Fibroblast of gingiva (primary cell): ENCODE measurements at regions not wholly inside any gene's neighbourhood (a gene's known extent, or its start where the extent isn't known, plus 50 kb on each side); places are given as distances from the start of the nearest gene placed in this dataset.

Experiments
- DNase-seq: peaks from one replicate; pipeline ENCODE4 v3.0.0-alpha.2; 2011; ENCODE audit warnings: low read depth

- DNase-seq: no peak
Measured at GRCh38 chr15:68500363-68501258, 68.6 kb upstream of the ITGA11 start.

DNA sequence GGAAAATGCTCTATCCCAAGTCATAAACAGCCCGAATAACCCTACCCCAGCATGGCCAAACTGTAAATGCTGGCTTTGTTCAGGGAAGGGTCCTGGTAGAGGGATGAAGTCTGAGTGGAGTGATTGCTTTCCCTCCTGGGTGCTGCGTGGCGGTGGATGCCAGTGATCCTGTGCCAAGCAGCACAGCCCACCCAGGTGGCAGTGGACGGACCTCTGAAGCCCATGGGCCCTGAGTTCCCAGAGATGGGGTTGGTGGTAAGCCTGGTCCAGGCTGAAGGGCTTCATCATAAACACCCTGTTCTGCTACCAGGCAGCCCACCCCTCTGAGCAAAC, 69.3 kb upstream of the ITGA11 start:
- DNase-seq: no peak

GRCh38 chr15:68501616-68502015, 69.7 kb upstream of the ITGA11 start:
- DNase-seq: no peak

- no peak for DNase-seq
Measured at GRCh38 chr15:68502398-68502901, 70.5 kb upstream of the ITGA11 start.

- DNase-seq: no peak
Measured at GRCh38 chr15:68503213-68503612, 71.2 kb upstream of the ITGA11 start.

DNA sequence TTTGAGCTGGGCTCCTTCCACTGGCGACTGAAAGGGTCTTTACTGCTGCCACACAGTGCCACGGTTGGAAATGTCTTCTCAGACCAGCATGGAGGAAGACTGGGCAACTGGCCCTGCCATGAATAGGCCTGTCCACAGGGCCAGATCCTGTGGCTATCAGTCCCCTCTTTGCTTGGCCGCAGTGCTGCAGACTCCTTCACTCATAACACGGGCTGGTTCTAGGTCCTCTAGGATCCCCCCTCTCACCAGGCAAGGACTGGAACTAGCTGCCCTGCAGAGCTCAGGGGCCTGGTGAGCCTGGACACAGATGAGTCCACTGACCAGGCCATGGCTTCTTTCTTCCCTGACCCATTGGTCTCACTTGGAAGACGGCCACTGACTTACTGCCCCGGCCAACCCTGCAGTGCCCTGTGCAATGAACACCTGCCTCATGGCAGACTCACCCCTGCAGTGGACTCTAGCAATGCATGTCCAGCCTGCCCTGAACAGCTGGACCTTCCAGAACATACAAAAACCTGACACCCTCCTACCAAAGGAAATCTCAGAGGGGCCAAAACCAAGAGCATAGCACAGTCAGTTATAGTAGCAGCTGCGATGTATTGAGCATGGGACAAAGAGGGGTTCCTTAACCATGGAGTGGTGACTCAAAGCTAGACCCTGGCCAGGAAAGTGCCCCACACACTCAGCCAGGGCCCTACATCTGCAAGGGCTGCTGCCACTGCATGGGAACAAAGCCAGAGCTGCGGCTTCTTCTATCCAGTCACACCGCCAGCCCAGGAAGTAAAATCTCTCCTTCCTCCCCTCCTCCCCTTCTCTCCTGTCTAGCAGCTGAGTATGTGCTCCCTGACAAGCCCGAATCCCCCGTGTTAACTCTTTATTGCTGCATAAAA, 72.1 kb upstream of the ITGA11 start:
- DNase-seq: no peak

- DNase-seq: no peak
Measured at GRCh38 chr15:68504681-68505170, 72.8 kb upstream of the ITGA11 start.

- no peak for DNase-seq
Measured at GRCh38 chr15:68506071-68506470, 72.7 kb upstream of the CORO2B start.

- DNase-seq: no peak
Measured at GRCh38 chr15:68507447-68507846, 71.3 kb upstream of the CORO2B start.

DNA sequence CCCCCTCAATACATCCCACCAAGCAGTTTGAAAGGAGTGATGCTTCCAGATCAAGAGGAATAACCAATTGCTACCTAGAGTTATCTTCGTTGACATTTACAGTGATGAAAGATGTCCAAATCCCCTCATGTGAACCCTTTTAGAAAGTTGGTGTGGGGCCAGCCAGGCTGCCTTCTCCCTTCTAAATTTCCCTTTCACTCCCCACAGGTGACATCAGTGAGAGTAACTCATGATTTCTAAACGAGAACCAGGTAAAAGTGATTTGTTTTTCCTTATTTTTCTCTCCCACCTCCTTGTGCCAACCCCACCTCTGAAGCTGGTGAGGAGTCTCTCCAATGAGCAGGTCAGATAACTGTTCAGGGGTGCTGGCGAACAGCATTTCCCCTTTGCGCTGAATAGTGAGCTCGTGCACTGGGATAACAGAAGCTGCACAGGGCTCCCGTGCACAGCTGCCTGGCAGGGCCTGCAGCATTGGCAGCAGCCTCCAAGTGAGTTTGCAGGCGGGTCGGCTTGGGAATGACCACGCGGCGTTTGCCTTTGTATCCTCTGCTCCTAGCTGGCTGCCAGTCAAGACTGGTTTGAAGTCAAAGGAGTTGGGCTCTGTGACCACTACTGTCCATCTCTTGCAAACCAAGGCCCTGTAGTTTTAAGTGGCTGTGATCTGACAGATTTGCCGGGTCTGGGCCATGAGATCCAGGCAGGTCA, 70.2 kb upstream of the CORO2B start:
- DNase-seq: no peak

DNA sequence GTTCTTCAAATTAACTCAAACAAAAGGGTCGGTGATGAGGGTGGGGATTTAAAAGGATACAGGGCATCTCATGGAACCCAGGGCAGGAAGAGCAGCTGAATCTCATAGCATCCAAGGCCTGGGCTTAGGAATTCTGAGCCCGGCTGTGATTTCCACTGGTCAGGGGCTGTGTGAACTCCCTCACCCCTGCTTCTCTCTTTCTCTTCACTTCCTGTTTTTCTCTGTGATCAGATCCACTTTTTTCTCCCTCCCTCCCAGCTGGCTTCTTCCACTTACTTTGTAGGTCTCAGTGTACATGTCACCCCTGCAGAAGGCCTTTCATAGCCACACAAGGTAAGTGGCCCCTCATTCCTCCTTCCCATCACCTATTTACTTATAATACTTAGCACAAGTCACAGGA, 68.2 kb upstream of the CORO2B start:
- no peak for DNase-seq

DNA sequence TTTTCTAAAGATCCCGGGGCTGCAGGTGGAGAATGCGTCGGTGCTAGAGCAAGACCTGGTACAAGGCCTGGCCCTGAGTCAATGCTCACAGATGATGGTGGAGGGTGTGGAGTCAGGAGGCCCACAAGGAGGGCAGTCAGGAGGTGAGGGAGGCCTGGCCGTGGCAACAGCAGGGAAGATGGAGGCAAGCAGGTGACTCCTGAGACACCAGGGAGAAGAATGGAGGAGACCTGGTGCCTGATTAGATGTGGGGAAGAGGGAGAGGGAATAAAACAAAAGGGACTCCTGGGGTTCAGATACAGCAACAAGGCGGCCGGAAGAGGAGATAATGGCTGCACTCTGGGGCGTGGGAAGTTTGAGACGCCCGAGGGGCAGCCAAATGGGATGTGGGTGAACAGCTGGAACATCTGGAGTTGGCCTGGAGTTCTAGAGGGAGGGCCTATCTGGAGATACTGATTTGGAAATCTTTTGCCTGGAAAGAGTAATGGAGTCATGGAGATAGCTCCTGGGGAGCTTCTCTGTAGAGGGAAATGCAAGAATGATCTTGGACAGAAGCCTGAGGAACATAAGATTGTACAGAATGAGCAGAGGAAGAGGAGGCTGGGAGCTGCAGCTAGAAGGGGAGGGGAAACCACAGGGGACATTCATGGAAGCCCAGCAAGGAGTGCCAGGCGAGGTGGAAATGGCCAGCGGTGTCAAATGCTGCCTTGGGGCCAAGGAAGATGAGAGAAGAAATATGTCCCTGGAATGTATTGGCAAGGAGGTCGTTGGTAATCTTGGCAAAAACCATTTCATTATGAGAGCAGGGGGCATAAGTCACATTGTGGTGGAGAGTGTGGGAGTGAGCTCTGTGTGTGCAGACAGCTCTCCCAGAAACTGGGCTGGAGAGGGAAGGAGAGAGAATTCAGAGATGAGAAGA, 67.5 kb upstream of the CORO2B start:
- DNase-seq: peak; percentile 55

- DNase-seq: no peak
Measured at GRCh38 chr15:68512052-68512451, 66.7 kb upstream of the CORO2B start.

- DNase-seq: no peak
Measured at GRCh38 chr15:68512598-68512997, 66.2 kb upstream of the CORO2B start.

DNA sequence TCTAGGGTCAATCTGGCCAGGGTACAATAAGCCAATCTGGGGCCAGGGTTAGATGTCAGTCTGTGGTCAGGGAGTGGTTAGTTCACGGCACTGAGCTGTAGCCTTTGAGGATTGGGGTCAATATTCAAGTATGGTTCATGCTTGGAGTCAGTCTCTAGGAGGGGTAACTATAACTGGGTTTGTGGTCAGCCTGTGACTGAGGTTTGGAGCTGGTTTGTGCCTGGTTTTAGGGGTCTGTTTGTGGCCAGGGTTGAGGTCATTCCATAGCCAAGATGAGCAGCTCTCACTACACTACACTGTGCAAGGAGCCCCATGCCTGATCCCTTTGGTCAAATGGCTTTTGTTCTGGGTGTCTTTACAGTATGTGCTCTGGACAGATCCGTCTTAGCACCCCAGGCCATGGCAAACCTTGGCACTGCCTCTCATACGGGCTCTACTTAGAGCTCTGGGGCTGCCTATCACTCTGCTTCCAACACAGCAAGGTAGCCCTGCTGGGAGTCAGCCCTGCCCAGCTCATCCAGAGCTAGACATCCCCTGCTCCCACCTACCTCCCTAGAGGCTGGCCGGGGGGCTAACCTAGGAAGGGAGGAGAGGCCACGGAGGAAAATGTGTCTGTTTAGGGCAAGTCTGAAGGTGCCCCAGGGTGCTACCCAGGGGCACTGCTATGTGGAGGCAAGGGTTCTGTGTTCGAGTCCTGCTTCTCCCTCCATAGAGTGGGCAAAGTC, 63.3 kb upstream of the CORO2B start:
- no peak for DNase-seq

DNA sequence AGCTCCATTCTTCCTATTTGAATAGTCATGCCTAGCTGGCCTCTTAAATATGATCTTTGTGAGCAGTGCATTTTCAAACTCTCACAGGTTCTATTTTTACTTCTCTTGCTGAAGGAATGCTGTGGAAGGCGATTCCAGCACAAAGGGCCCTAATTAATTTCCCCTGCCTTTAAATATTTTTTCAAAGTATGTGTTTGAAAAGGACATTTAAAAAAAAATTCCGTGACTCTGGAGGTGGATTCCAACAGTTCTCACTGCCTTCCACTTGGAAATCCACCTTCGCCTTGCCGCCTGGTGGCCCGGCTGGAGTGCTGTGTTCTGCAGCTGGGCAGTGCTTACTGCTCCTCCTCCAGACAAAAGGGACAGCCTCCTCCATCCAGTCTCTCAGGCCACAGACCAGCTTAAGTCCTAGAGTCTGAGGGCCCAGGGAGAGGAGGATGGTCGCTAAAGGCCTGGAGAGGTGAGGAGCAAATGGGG, 61.5 kb upstream of the CORO2B start:
- DNase-seq: no peak

DNA sequence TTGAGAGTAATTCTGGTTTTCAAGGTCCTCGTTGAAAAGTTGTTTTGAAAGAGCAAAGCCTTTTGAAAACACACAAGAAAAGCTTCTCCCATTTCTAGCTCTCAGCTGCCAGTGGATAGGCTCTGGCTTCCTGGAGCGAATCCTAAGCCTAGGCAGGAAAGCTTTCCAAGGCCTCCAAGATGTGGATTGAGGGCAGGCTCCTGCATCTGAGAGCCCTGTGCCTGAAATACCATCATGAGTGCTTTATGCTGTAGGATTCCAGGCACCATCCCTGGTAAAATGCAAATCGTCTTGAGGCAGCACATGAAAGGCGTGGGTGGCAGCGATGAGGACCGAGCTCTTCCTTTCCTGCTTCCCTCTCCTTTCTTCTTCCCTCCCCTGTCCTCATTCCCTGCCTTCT, 60.7 kb upstream of the CORO2B start:
- DNase-seq: no peak

- DNase-seq: no peak
Measured at GRCh38 chr15:68518785-68519430, 59.9 kb upstream of the CORO2B start.

DNA sequence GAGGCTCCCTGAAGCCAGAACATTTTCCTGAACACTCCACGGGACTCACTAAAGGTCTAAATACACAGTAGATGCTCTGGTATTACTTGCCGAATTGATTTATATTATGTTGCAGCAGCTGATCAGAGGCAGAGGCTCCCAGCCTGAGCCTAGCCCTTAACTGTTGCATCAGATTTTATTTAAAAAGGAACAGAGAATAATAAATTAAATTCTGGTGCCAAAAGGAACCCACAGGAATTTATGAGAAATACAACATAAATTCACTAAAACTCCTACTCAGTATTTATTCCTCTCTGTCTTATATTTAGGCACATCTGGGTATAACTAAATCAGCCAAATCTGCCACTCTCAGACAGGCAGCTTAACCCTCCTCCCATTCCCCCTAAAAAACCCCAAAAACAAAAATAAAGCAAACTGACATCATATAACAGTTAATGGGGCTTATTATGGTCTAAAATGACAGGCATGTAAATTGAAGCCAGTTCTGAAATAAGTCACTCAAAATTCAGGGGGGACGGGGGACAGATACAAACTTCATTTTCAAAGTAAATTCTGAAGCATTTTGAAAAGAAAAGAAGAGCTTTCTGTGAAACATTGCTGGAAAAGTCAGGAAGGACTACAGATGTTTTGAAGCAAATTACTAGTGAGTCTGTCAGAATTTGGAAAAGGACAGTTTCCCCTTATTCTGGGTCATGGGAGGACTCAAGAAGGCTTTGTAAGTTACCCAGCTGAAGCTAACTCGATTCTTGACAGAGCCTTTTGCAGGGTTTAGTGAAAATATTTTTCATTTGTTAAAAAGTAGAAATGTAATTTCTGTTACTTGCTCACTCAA, 53.8 kb upstream of the CORO2B start:
- peak; percentile 57 for DNase-seq
